Gastroesophageal sphincter (tissue), 3 donors: ENCODE measurements at regions not wholly inside any gene's neighbourhood (a gene's known extent, or its start where the extent isn't known, plus 50 kb on each side); places are given as distances from the start of the nearest gene placed in this dataset.

Experiments used
- CTCF ChIP-seq, 4 experiments: fragments of 200-600 bp in 2 of 4; fragments of 450-650 bp in 2 of 4; sonication (generic) in 1 of 4; IDR thresholded peaks; one replicate each; pipeline ENCODE4 v1.5.1; 2017 to 2019; ENCODE audit warnings: antibody characterized with exemption in 4 of 4, mild to moderate bottlenecking in 2 of 4, moderate library complexity in 2 of 4
- EP300 ChIP-seq: sonication (generic); formaldehyde crosslinking; IDR thresholded peaks from one replicate; pipeline ENCODE4 v1.6.1; 2017; ENCODE audit warnings: antibody characterized with exemption, mild to moderate bottlenecking
- POLR2A ChIP-seq, 2 donors: fragments of 450-650 bp; IDR thresholded peaks; one replicate each; pipeline ENCODE4 v1.6.1; 2017; ENCODE audit warnings: antibody characterized with exemption in 2 of 2, mild to moderate bottlenecking in 2 of 2, moderate library complexity in 1 of 2
- POLR2AphosphoS5 ChIP-seq: sonication (generic); formaldehyde crosslinking; IDR thresholded peaks from one replicate; pipeline ENCODE4 v1.6.1; 2017; ENCODE audit warnings: antibody characterized with exemption

GRCh38 chr2:226511311-226511710 lies 288.3 kb downstream of the IRS1 start:
- TF ChIP-seq CTCF (IDR thresholded peaks at IDR 0.05) (no peak), POLR2A (IDR thresholded peaks at IDR 0.05) (no peak), POLR2AphosphoS5 (no peak), EP300 (no peak)
